Upper lobe of left lung (tissue), 6 donors: ENCODE measurements at regions not wholly inside any gene's neighbourhood (a gene's known extent, or its start where the extent isn't known, plus 50 kb on each side); places are given as distances from the start of the nearest gene placed in this dataset.
"Not testable (repeated sequence)": the region's sequence is repeated elsewhere in the genome, so short reads cannot be mapped to it uniquely, and the experiment has no call there.

Experiments
- ATAC-seq, 2 donors: fragments of 200-7000 bp; cut with Tn5 transposase; one replicate each; pipeline ENCODE4 v1.9.1; 2022; ENCODE audit warnings: mild to moderate bottlenecking in 2 of 2, moderate library complexity in 2 of 2; ENCODE audit not compliant: low FRiP score in 2 of 2
- DNase-seq, 2 donors: peaks; one replicate each; pipeline ENCODE4 v3.0.0-alpha.2; 2019 to 2020
- H3K27ac ChIP-seq, 4 donors: fragments of 200-600 bp; sonication (generic); one replicate each; pipeline ENCODE4 v1.5.1; 2016 to 2019
- H3K27me3 ChIP-seq, 4 donors: fragments of 200-600 bp; sonication (generic); one replicate each; pipeline ENCODE4 v1.5.1; 2017 to 2019
- H3K36me3 ChIP-seq, 4 donors: fragments of 200-600 bp; sonication (generic); one replicate each; pipeline ENCODE4 v1.5.1; 2016 to 2019
- H3K4me1 ChIP-seq, 4 donors: fragments of 200-600 bp; sonication (generic); one replicate each; pipeline ENCODE4 v1.5.1; 2018 to 2019
- H3K4me3 ChIP-seq, 4 donors: fragments of 200-600 bp; sonication (generic); one replicate each; pipeline ENCODE4 v1.5.1; 2017 to 2019; ENCODE audit warnings: mild to moderate bottlenecking in 2 of 4, moderate library complexity in 1 of 4
- H3K9me3 ChIP-seq, 4 donors: fragments of 200-600 bp; sonication (generic); one replicate each; pipeline ENCODE4 v1.5.1; 2018 to 2019
- CTCF ChIP-seq, 6 experiments: fragments of 450-650 bp in 4 of 6; fragments of 200-600 bp in 2 of 6; sonication (generic) in 2 of 6; IDR thresholded peaks; one replicate each; pipeline ENCODE4 v1.5.1; 2016 to 2019; ENCODE audit warnings: antibody characterized with exemption in 6 of 6
- EP300 ChIP-seq, 4 donors: sonication (generic); formaldehyde crosslinking; IDR thresholded peaks; one replicate each; pipeline ENCODE4 v1.5.1; 2017; ENCODE audit warnings: antibody characterized with exemption in 4 of 4, control low read depth in 2 of 4
- POLR2A ChIP-seq, 4 donors: fragments of 450-650 bp; IDR thresholded peaks; one replicate each; pipeline ENCODE4 v1.5.1; 2016 to 2017; ENCODE audit warnings: antibody characterized with exemption in 4 of 4, mild to moderate bottlenecking in 2 of 4
- POLR2AphosphoS5 ChIP-seq, 2 donors: sonication (generic); formaldehyde crosslinking; IDR thresholded peaks; one replicate each; pipeline ENCODE4 v1.5.1; 2017; ENCODE audit warnings: antibody characterized with exemption in 2 of 2
- WGBS, 2 donors: methylation state at CpG; one replicate each; pipeline ENCODE4 v1.1.5; 2017 to 2018; 5-methylcytosine and 5-hydroxymethylcytosine counted together
- donor health status: DM: no; HTN: no; CAD: no; lungs with moderate emphysema.
- donor health status: DM: no; HTN: yes; CAD: no; lungs with severe emphysema.

- Histone ChIP-seq H3K4me3 (no peak overlapping the region), H3K27ac (no peak overlapping the region), H3K27me3 (no peaks in the 10 kb centered on the region), H3K4me1 (no peaks in the 10 kb centered on the region), H3K9me3 (no peaks in the 10 kb centered on the region), H3K36me3 (no peaks in the 10 kb centered on the region)
- TF ChIP-seq CTCF (IDR thresholded peaks at IDR 0.05) (no peak), POLR2A (IDR thresholded peaks at IDR 0.05) (no peak), EP300 (IDR thresholded peaks at IDR 0.05) (no peak), POLR2AphosphoS5 (IDR thresholded peaks at IDR 0.05) (no peak)
- ATAC-seq (no peak), DNase-seq (no peak)
- WGBS, 2 donors: 38 to 55% methylated on average over 2 of the region's 2 CpGs
Observed at GRCh38 chr6:163733061-163733460, 318.5 kb downstream of the QKI start.

- TF ChIP-seq POLR2A (IDR thresholded peaks at IDR 0.05) (no peak), EP300 (IDR thresholded peaks at IDR 0.05) (no peak), POLR2AphosphoS5 (IDR thresholded peaks at IDR 0.05) (no peak), CTCF (IDR thresholded peaks at IDR 0.05) (no peak)
- DNase-seq (no peak), ATAC-seq (no peak)
- WGBS, 2 donors: 42 to 55% methylated on average over 3 of the region's 3 CpGs
- no peaks in the 10 kb centered on the region for H3K4me1 ChIP-seq
- H3K4me3 ChIP-seq: no peak overlapping the region
- H3K36me3 ChIP-seq: no peaks in the 10 kb centered on the region
- no peaks in the 10 kb centered on the region for H3K27me3 ChIP-seq
- no peak overlapping the region for H3K27ac ChIP-seq
- no peaks in the 10 kb centered on the region for H3K9me3 ChIP-seq
Observed at GRCh38 chr6:163732479-163732878, 318.0 kb downstream of the QKI start.

DNA sequence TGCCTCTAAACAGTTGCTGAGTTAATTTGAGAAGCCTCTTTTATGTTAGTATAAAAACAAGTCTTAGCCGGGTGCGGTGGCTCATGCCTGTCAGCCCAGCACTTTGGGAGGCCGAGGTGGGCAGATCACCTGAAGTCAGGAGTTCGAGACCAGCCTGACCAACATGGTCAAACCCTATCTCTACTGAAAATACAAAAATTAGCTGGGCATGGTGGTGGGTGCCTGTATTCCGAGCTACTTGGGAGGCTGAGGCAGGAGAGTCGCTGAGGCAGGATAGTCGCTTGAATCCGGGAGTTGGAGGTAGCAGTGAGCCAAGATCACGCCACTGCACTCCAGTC is 317.5 kb downstream of the QKI start:
- ATAC-seq, DNase-seq: not testable (repeated sequence)

GRCh38 chr6:163731215-163732013 is 316.9 kb downstream of the QKI start:
- TF ChIP-seq CTCF (IDR thresholded peaks at IDR 0.05): no peak
- no peak for TF ChIP-seq EP300 (IDR thresholded peaks at IDR 0.05)
- TF ChIP-seq POLR2A (IDR thresholded peaks at IDR 0.05): no peak
- TF ChIP-seq POLR2AphosphoS5 (IDR thresholded peaks at IDR 0.05): no peak

More for the DNA sequence above, 317.5 kb downstream of the QKI start:
- not testable (repeated sequence) for H3K27me3 ChIP-seq, H3K27ac ChIP-seq, H3K9me3 ChIP-seq, H3K4me1 ChIP-seq, H3K4me3 ChIP-seq, H3K36me3 ChIP-seq
- 92 to 97% methylated on average over 9 of the region's 9 CpGs for WGBS, 2 donors

DNA sequence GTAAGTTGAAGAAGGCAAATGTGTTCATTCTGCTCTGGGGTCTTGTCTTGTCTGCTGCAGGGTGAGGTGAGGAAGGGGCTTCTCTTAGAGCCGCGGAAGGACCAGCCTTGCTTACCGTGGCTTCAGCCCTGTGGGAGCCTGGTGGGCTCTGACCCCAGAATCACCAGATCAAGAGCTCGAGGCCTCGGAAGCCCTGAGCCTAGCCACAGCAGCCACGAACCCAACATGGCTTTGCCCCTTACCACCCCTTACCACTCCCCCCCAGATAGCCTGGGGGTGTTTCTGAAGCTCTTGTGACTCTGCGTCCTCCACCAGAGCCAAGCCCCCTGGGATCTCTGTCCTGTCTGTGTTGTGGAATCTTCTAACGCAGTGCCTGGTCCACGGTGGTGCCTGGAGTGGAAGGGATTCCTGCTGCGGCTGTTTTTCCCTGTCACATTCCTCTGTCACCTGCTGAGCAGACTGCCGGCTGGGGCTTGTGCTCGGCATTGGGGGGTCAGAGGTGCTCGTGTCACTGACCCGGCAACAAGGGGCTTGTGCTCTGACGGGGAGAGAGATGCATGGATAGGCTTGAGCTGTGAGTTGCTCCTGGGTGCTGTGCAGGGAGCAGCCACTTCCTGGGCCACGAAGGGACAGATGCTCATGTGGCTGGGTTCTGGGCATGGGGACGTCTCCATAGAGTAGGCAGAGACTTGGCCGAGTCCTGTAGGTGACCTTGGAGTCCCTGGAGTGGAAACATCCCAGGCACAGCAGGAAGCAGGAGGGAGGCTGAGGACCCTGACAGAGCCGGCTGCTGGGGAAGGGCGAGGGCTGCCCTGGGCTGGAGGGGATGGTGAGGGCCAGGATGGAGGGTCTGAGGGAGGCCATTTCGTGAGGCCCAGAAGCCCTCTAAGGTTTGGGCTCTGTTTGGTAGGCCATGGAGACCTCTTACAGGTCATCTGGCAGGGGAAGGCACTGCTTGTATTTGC is 316.0 kb downstream of the QKI start:
- no peak for ATAC-seq
- TF ChIP-seq POLR2A (IDR thresholded peaks at IDR 0.05) (no peak), POLR2AphosphoS5 (IDR thresholded peaks at IDR 0.05) (no peak), CTCF (IDR thresholded peaks at IDR 0.05) (no peak), EP300 (IDR thresholded peaks at IDR 0.05) (no peak)
- H3K27me3 ChIP-seq: no peaks in the 10 kb centered on the region

More at GRCh38 chr6:163731215-163732013, 316.9 kb downstream of the QKI start:
- no peaks in the 10 kb centered on the region for H3K9me3 ChIP-seq
- peak in 1 of 2 donors; percentile 45 for ATAC-seq
- peak overlapping the region in 1 of 4 donors; percentile 0 for H3K27ac ChIP-seq
- WGBS, 2 donors: 82 to 86% methylated on average over 8 to 10 of the region's 10 CpGs
- DNase-seq: no peak
- H3K27me3 ChIP-seq: no peaks in the 10 kb centered on the region
- no peaks in the 10 kb centered on the region for H3K4me1 ChIP-seq
- no peaks in the 10 kb centered on the region for H3K36me3 ChIP-seq
- no peak overlapping the region for H3K4me3 ChIP-seq

More for the DNA sequence above, 316.0 kb downstream of the QKI start:
- DNase-seq: peak in 1 of 2 donors; percentile 48
- Histone ChIP-seq H3K4me1 (no peaks in the 10 kb centered on the region), H3K27ac (peak overlapping the region in 1 of 4 donors; percentile 0), H3K4me3 (no peak overlapping the region), H3K36me3 (no peaks in the 10 kb centered on the region), H3K9me3 (no peaks in the 10 kb centered on the region)
- 86 to 94% methylated on average over 9 to 19 of the region's 21 CpGs for WGBS, 2 donors
